Activated CD4-positive, CD25-positive, alpha-beta regulatory T cell treated with anti-CD3 and anti-CD28 coated beads, Interleukin-2, amount 50 U/mL, for 24 hours (primary cell): ENCODE measurements at regions not wholly inside any gene's neighbourhood (a gene's known extent, or its start where the extent isn't known, plus 50 kb on each side); places are given as distances from the start of the nearest gene placed in this dataset.

Source experiments
- ATAC-seq, 2 donors: fragments of 150-1000 bp; cut with Tn5 transposase; one replicate each; pipeline ENCODE4 v1.10.0; 2021; ENCODE audit warnings: mild to moderate bottlenecking in 1 of 2, moderate library complexity in 1 of 2

- ATAC-seq: no peak
Observed at GRCh38 chr17:56739376-56739775, 94.3 kb downstream of the C17orf67 start.

DNA sequence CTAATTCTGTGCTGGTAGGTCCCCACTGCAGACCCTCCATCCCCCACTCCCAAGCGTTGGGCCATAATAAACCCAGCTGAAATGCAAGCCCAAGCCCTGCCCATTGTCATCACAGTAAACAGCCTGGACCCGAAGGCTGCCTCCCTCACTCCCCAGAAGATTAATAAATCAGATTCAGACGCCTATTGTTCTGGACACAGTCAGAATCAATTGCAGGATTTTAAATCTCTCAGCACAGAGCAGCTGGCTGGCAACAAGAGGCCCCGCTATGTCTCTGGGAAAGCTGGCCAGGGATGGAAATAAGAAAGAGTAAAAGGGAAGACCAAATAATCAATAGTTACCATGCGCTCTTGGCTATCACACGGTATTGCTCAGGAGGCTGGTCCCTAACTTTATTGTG, 93.9 kb downstream of the C17orf67 start:
- no peak for ATAC-seq

DNA sequence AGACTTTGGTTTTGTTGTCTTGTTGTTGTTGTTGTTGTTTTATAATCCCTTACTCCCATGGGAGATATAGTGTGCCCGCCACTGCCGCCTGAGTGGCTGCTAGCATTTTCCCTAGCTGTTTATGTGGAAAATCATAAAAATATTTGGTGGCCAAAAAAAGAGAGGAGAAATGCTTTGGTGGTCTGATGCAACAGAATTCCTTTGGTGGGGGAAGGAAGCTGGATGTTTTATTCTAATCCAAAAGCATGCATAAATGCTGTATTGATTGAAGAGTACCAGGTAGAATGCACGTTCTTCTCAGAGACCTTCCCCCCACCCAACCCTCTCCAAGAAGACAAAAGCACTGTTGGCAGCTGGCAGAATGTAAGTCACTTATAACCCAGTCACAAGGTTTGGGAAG, 93.2 kb downstream of the C17orf67 start:
- ATAC-seq: no peak
